ENCODE measurements at regions not wholly inside any gene's neighbourhood (a gene's known extent, or its start where the extent isn't known, plus 50 kb on each side); places are given as distances from the start of the nearest gene placed in this dataset.

GRCh38 chr7:24058953-24059352 lies 225.0 kb upstream of the NPY start:
- H3K4me3 ChIP-seq (ENCODE audit: insufficient read depth, low read depth, low read length), result no peak overlapping the region
- WGBS, 2 experiments (ENCODE audit: extremely low coverage in 2 of 2, insufficient read length in 1 of 2), result 20% methylated on average over 1 of the region's 4 CpGs; no CpG with 5 or more reads in 1 of the 2 experiments

More at GRCh38 chr7:24058953-24059352, 225.0 kb upstream of the NPY start:
- Histone ChIP-seq H2AK9ac (replicated peaks; ENCODE audit: low read depth, low read length, poor library complexity) (no peak overlapping the region), H3K56ac (ENCODE audit: extremely low read depth, insufficient read depth, low read length) (no peak overlapping the region), H2BK120ac (ENCODE audit: low read depth, low read length) (no peak overlapping the region), H3K9me1 (ENCODE audit: insufficient read depth, low read length) (no peaks in the 10 kb centered on the region), H2BK15ac (ENCODE audit: low read depth, low read length) (no peak overlapping the region), H3K4ac (ENCODE audit: low read depth, low read length) (no peak overlapping the region), H2AK5ac (ENCODE audit: low read depth, low read length) (no peak overlapping the region), H4K91ac (ENCODE audit: insufficient read depth, low read depth, low read length) (no peak overlapping the region), H2BK5ac (ENCODE audit: low read depth, low read length, poor library complexity, severe bottlenecking) (no peak overlapping the region), H3K9ac (ENCODE audit: low read depth, low read length) (no peak overlapping the region), H4K8ac (ENCODE audit: low read depth in 2 of 2, low read length in 2 of 2) (no peak overlapping the region), H3K27ac (ENCODE audit: insufficient read depth, low read length) (no peak overlapping the region), H3K79me1 (ENCODE audit: low read depth in 1 of 2, low read length in 2 of 2) (no peaks in the 10 kb centered on the region), H3K23ac (ENCODE audit: low read depth, low read length) (no peak overlapping the region), H4K20me1 (ENCODE audit: insufficient read depth, low read length) (no peaks in the 10 kb centered on the region), H3K18ac (ENCODE audit: low read depth, low read length) (no peak overlapping the region), H3K4me1 (ENCODE audit: control insufficient read depth, insufficient read depth, low read length) (no peaks in the 10 kb centered on the region), H3K36me3 (ENCODE audit: control insufficient read depth, insufficient read depth, low read length) (no peaks in the 10 kb centered on the region), H4K5ac (ENCODE audit: low read depth, low read length) (no peak overlapping the region), H3K14ac (replicated peaks; ENCODE audit: low read depth, low read length) (no peak overlapping the region), H2AFZ (replicated peaks; ENCODE audit: low read length, poor library complexity) (no peak overlapping the region), H3K9me3 (ENCODE audit: control insufficient read depth, insufficient read depth, low read length) (peaks cover 2% of the 10 kb centered on the region; the same call in 1 of the 2 replicates), H2BK20ac (ENCODE audit: low read depth, low read length) (no peak overlapping the region), H3K27me3 (ENCODE audit: control insufficient read depth, insufficient read depth, low read length) (no peaks in the 10 kb centered on the region), H3K4me2 (ENCODE audit: low read depth, low read length) (no peak overlapping the region)
- dilution Hi-C loops (cut with HindIII; ENCODE audit: low sequenced_read_pairs, unreplicated experiment), result no loop called here
- CTCF ChIA-PET, result no interaction called here
- in situ Hi-C loops (cut with MboI; ENCODE audit: low sequenced_read_pairs), result no loop called here
- POLR2A ChIA-PET (ENCODE audit: unreplicated experiment), result no interaction called here
- ATAC-seq (ENCODE audit: low read depth) (no peak), DNase-seq (no peak)
- no peak for TF ChIP-seq CHD1 (IDR thresholded peaks at IDR 0.05; ENCODE audit: low read depth, low read length)
- peak; percentile 93 for TF ChIP-seq MAFK (IDR thresholded peaks at IDR 0.05; ENCODE audit: low read depth, low read length)
- intact Hi-C loops (cut with micrococcal nuclease), result no loop called here
- BruUV-seq (replicated peaks), result no TSS peak

Data from IMR-90 (cell line).